ENCODE measurements at regions not wholly inside any gene's neighbourhood (a gene's known extent, or its start where the extent isn't known, plus 50 kb on each side); places are given as distances from the start of the nearest gene placed in this dataset.

DNA sequence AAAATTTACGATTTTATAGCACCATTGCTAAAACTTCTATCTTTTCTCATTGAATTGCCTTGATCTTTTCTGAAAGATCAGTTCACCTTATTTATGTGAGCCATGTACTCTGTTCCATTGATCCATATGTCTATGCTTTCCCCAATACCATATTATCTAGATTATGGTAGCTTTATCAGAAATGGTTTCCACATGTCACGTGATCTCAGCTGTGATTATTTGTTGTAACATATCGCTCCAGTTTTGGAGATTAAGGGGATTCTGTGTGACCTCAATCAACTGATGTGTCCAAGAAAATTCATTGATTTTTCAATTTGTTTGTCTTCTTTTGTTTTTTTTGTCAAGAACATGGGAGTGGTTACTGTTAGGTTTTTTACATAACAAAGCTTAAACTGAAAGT is 1114.5 kb upstream of the ATXN8OS start:
- TF ChIP-seq RNF2 (IDR thresholded peaks at IDR 0.05; ENCODE audit: borderline replicate concordance, low read depth, low read length, missing control alignments, poor library complexity, severe bottlenecking) = no peak
- TF ChIP-seq, protein P1, sequence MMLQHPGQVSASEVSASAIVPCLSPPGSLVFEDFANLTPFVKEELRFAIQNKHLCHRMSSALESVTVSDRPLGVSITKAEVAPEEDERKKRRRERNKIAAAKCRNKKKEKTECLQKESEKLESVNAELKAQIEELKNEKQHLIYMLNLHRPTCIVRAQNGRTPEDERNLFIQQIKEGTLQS (IDR thresholded peaks at IDR 0.05; ENCODE audit: insufficient read depth, low read depth, low read length) = no peak
- TF ChIP-seq TAF7 (optimal IDR thresholded peaks at IDR 0.05; ENCODE audit: borderline replicate concordance, low read depth, low read length) = no peak
- TF ChIP-seq EZH2 (IDR thresholded peaks at IDR 0.05; ENCODE audit: low read depth, low read length, severe bottlenecking) = no peak
- no peak for TF ChIP-seq CTBP2 (IDR thresholded peaks at IDR 0.05; ENCODE audit: borderline replicate concordance, insufficient read depth, insufficient read length, low read length)
- TF ChIP-seq TBP (IDR thresholded peaks at IDR 0.05; ENCODE audit: low read depth, low read length) = no peak
- TF ChIP-seq CBX8 (IDR thresholded peaks at IDR 0.05; ENCODE audit: borderline replicate concordance, low read depth, low read length) = no peak
- no peak for TF ChIP-seq RAD21 (IDR thresholded peaks at IDR 0.05 in 1 of 2, conservative IDR thresholded peaks at IDR 0.05 in 1 of 2; ENCODE audit: low read depth in 2 of 2, low read length in 2 of 2)
- TF ChIP-seq, protein P2, sequence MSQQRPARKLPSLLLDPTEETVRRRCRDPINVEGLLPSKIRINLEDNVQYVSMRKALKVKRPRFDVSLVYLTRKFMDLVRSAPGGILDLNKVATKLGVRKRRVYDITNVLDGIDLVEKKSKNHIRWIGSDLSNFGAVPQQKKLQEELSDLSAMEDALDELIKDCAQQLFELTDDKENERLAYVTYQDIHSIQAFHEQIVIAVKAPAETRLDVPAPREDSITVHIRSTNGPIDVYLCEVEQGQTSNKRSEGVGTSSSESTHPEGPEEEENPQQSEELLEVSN (IDR thresholded peaks at IDR 0.05) = no peak
- no peak for TF ChIP-seq SP4 (IDR thresholded peaks at IDR 0.05; ENCODE audit: low read length)
- no peak overlapping the region for H3K9ac ChIP-seq (replicated peaks in 1 of 4; ENCODE audit: extremely low read depth in 1 of 4, low read depth in 3 of 4, low read length in 3 of 4)
- no peak overlapping the region for H2AFZ ChIP-seq (ENCODE audit: low read length)
- H4K5ac ChIP-seq (ENCODE audit: insufficient read length, low read depth, low read length) = no peak overlapping the region
- no peak overlapping the region for H2BK5ac ChIP-seq (ENCODE audit: low read depth, low read length)
- H2BK120ac ChIP-seq (replicated peaks; ENCODE audit: low read depth, low read length) = no peak overlapping the region
- POLR2A ChIA-PET (ENCODE audit: partially characterized antibody) = no interaction called here
- H2AK5ac ChIP-seq (ENCODE audit: low read depth, low read length) = no peak overlapping the region
- no peaks in the 10 kb centered on the region for H4K20me1 ChIP-seq (replicated peaks in 1 of 2; ENCODE audit: control insufficient read depth in 1 of 2, insufficient read depth in 2 of 2, low read length in 2 of 2)
- no peak overlapping the region for H3K4me2 ChIP-seq (ENCODE audit: insufficient read depth in 1 of 2, low read depth in 2 of 2, low read length in 2 of 2)
- no peaks in the 10 kb centered on the region for H3K27me3 ChIP-seq (replicated peaks in 1 of 4; ENCODE audit: control insufficient read depth in 3 of 4, extremely low read depth in 1 of 4, insufficient read depth in 3 of 4, low read length in 3 of 4)
- H2BK12ac ChIP-seq (ENCODE audit: low read depth, low read length) = no peak overlapping the region
- DNase-seq (ENCODE audit: low read depth in 1 of 2, low spot score in 2 of 2) (no peak), FAIRE-seq (no peak)
- no peaks in the 10 kb centered on the region for H3K9me3 ChIP-seq (ENCODE audit: insufficient read depth in 2 of 2, low read depth in 1 of 2, low read length in 1 of 2)
- H3K36me3 ChIP-seq (ENCODE audit: control insufficient read depth in 2 of 4, insufficient read depth in 4 of 4, low read length in 3 of 4) = no peaks in the 10 kb centered on the region
- no peaks in the 10 kb centered on the region for H3K23me2 ChIP-seq (ENCODE audit: low read depth, low read length)
- H3K14ac ChIP-seq (ENCODE audit: insufficient read length) = no peak overlapping the region
- no peak overlapping the region for H3K4ac ChIP-seq (replicated peaks; ENCODE audit: insufficient read length, low read depth, low read length)
- no peak overlapping the region for H3K23ac ChIP-seq (ENCODE audit: insufficient read length)
- 96% methylated on average over 3 of the region's 3 CpGs; no CpG with 5 or more reads in 1 of the 2 experiments for WGBS, 2 experiments (ENCODE audit: extremely low coverage in 1 of 2, insufficient coverage in 1 of 2, insufficient read length in 1 of 2, insufficient replicate concordance in 2 of 2, low coverage in 1 of 2, low lambda C conversion rate in 2 of 2, missing lambda C conversion rate in 1 of 2)
- H3K79me2 ChIP-seq (ENCODE audit: control insufficient read depth in 1 of 2, insufficient read depth in 2 of 2, low read length in 2 of 2) = no peaks in the 10 kb centered on the region
- no peak overlapping the region for H3K4me3 ChIP-seq (ENCODE audit: extremely low read depth in 1 of 4, insufficient read depth in 2 of 4, low read depth in 3 of 4, low read length in 4 of 4)
- peaks cover 0 to 8% (median 0%) of the 10 kb centered on the region in 4 experiments; a peak in 2 of 7 replicates for H3K4me1 ChIP-seq (replicated peaks in 1 of 4; ENCODE audit: control insufficient read depth in 3 of 4, insufficient read depth in 4 of 4, low read length in 3 of 4)
- no peak overlapping the region for H2BK15ac ChIP-seq (ENCODE audit: low read length)
- H4K91ac ChIP-seq (replicated peaks; ENCODE audit: insufficient read length, low read length) = no peak overlapping the region
- no peak overlapping the region for H3K56ac ChIP-seq (replicated peaks; ENCODE audit: insufficient read length, low read depth, low read length)
- H3K79me1 ChIP-seq (ENCODE audit: low read depth, low read length) = no peaks in the 10 kb centered on the region
- CTCF ChIA-PET (ENCODE audit: partially characterized antibody) = interaction anchor here (1.1 kb wide), 1 partner anchor 9 kb away, joined by 3 read pairs; no protein-coding TSS in a partner anchor
- H3K27ac ChIP-seq (ENCODE audit: low read depth, low read length) = no peak overlapping the region; the same call in 1 of the 2 replicates
- H2BK20ac ChIP-seq (ENCODE audit: low read length) = no peak overlapping the region
- no peak overlapping the region for H4K8ac ChIP-seq (ENCODE audit: extremely low read depth, insufficient read depth, low read length)
- H3K18ac ChIP-seq (ENCODE audit: extremely low read depth, low read length) = no peak overlapping the region

Data from H1 (cell line).